Erythroblast (primary cell): ENCODE measurements at regions not wholly inside any gene's neighbourhood (a gene's known extent, or its start where the extent isn't known, plus 50 kb on each side); places are given as distances from the start of the nearest gene placed in this dataset.

Experiments
- GATA1 ChIP-seq: IDR thresholded peaks from 2 replicates; pipeline ENCODE4 v1.6.1; 2011; ENCODE audit warnings: low read depth, mild to moderate bottlenecking, control low read depth, low read length, moderate library complexity
- POLR2A ChIP-seq: IDR thresholded peaks from 2 replicates; pipeline ENCODE4 v1.6.1; 2011; ENCODE audit warnings: mild to moderate bottlenecking, low read length

DNA sequence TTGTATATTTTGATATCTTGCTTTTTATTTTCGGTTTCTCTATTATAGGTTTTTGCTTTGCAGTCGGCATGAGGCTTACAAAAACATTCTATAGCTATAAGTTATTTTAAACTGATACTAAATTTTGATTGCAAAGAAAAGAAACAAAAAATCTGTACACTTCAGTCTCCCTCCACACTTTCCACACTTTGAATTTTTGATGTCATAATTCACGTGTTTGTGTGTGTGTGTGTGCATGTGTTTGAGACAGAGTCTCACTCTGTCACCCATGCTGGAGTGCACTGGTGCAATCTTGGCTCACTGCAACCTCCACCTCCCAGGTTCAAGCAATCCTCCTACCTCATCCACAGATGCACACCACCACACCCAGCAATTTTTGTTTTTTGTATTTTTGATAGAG is 124.9 kb downstream of the MRPS30 start:
- TF ChIP-seq POLR2A (no peak), GATA1 (no peak)
